GM19193 (cell line): ENCODE measurements at regions not wholly inside any gene's neighbourhood (a gene's known extent, or its start where the extent isn't known, plus 50 kb on each side); places are given as distances from the start of the nearest gene placed in this dataset.

Source experiments
- POLR2A ChIP-seq: IDR thresholded peaks from 4 replicates; pipeline ENCODE4 v1.6.1; 2011; ENCODE audit not compliant: insufficient read depth, insufficient read length; ENCODE audit errors: extremely low read depth

DNA sequence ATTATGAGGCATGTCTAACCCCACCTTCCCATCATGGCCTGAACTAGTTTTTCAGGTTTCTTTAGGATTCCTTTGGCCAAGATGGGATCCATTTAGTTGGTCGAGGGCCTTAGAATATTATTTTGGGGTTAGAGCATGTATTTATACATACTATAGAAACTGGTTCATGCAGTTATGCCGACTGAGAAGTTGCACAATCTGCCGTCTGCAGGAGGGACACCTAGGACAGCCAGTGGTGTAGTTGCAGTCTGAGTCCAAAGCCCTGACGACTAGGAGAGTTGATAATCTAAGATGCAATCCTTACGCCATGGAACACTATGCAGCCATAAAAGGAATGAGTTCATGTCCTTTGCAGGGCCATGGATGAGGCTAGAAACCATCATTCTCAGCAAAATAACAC lies 424.0 kb downstream of the SHISA9 start:
- TF ChIP-seq POLR2A = no peak

DNA sequence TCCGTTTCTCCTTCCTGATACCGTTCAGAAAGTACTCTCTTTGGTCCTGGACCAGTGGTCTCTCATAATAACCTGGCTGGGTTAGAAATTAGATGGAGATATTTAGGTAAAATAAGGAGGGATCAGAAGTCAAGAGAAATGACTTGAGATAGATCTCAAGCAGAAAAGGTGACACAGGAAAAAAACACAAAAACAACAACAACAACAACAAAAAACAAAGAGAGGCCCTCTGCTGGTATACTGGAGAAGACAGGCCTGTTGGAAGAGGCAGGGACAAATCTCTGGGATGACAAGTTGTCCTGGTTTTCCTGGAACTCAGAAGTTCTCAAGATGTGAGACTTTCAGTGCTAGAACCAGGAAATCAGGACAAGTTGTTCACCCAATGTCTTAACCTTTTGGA lies 430.5 kb downstream of the SHISA9 start:
- no peak for TF ChIP-seq POLR2A

DNA sequence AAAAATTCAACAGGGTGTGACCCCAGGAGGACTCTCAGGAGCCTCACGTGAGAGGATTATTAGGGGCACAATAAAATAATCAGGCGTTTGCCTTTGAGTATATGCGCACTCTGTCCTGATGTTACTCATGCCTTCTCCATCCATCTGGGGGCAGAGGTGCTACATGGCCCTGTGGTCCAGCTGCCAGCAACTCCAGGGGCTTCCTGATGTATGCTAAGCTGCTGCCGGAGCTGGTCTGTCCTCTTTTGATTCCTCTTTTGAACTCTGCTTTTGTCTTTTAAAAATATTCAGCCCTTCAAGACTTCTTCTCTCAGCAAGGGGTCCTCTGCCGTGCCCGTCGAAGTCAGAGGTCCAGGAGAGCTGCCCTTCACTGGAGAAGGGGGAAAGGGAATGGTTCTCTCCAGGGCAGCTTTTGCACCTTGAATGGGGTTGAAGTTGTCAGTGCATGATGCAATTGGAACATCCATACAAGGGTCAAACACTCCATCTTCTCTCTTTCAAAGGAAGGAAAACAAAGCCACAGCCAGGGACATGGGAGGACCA lies 431.4 kb downstream of the SHISA9 start:
- no peak for TF ChIP-seq POLR2A

DNA sequence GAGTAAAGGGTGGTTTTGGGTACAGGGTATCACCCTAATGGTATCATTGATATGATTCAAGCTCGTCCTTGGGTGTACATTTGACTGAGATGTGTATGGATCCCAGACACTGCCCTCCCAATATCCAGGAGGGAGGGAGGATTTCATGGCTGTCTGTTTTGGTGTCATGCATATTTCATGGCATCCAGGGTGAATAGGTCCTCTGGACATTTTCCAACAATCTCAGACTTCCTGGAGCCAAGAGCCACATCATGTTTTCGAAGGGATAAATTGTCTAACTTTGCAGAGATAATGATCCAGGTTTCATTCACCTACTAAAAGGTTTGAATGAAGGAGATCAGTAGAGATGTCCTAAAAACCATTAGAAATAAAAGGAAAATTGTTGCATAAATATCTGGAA lies 431.9 kb downstream of the SHISA9 start:
- TF ChIP-seq POLR2A = no peak

DNA sequence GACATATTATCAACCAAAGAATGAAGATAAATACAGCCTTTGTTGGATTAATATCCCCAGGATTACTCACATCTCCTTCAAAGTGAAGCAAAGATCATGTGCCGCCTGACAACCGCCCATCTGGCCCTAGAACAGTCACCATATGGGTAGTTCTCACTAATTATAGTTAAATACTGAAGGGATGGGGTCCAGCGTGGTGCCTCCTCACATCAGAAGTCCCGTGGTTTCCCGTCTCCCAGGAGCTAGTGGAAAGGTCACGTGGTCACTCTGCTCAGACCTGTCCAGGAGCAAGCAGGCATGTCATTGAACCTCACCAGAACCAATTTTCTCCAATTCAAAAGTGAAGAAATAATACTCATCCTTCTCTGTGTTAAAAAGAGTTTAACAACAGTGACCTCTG lies 434.5 kb downstream of the SHISA9 start:
- TF ChIP-seq POLR2A = no peak

DNA sequence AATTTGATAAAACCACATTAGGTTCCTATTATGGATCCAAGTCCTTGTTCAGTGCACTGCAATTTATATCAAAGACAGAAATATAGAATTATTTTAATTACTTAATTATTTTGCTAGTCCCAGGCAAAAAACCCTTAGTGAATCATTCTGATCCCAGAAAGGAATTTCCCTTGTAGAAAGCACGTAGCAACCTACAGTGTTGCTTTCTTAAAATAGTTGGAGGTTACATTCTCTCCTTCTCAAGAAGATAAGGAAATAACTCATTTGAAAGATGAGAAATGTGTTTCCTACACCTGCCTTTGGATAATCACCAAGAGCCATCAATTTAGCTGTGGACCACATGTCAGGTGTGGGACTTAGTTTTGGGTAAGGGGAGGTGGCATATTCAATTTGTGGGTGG lies 434.9 kb downstream of the SHISA9 start:
- TF ChIP-seq POLR2A = no peak

DNA sequence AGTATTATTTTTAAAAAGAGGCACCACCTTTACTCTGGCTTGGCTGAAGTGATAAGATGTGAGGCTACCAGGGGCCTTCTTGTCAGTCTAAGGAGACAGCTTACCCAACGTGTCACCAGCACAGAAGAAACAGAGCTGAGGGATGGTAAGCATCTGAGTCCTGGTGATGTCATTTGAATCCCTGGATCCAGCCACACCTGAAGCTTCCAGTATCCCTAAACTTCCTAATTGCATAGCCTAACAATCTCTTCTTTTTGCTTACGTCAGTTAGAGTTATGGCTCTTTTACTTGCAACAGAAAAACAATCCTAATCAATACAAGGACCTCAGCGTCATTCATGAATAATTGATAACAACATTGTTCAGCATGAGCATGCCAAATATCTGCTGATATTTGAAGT lies 436.6 kb downstream of the SHISA9 start:
- TF ChIP-seq POLR2A = no peak

DNA sequence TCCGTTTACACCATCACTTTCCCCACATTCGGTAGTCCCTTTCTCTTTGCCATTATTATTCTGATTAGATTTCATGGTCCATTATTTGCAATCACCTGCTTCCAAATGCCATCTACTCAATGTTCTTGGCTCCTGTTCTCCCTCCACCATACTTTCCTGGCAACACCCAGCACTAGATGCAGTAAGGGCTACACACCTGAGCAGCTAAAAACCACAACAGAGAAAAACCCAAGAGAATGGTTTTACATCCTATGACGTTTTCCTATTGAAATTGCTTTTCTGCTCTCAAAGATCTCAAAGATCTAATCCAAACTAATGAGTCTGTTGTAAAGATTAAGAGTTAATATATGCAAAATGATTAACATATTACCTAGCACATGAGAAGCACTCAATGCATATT lies 441.3 kb downstream of the SHISA9 start:
- TF ChIP-seq POLR2A = no peak

DNA sequence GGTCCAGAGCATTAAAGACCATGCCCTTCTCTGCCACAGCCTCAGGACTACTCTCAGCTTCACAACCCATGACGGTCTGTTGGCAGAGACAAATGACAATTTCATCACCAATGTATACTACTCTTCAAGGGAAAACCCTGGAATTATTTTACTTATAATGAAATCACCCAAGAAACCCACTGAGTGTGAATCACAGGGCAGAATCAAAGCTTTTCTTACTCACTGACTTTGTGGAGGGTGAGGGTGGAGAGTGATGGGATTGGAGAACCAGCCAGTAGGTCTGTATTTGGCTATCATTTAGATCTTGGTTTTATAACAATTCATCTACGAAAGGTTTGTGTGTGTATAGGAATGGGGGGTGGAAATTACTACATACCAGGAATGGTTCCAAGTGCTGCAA lies 442.6 kb downstream of the SHISA9 start:
- TF ChIP-seq POLR2A = no peak

DNA sequence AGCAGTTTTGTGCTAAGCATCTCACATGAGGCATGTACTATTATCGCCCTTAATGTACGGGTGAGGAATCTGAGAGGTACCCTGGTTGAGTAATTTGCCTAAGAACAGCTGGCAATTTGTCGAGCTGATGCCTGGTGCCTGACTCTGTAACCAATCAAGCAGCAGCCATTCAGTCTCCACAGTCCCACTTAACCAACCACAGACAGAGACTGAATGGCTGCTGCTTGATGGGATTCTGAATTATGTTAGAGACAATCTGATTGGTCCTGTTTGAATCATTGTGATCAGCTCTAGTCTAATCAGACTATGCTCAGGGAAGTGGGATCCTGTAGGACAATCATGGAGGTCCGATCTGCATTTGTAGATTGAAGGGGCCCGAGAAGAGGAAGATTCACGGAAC lies 447.0 kb downstream of the SHISA9 start:
- TF ChIP-seq POLR2A = no peak

DNA sequence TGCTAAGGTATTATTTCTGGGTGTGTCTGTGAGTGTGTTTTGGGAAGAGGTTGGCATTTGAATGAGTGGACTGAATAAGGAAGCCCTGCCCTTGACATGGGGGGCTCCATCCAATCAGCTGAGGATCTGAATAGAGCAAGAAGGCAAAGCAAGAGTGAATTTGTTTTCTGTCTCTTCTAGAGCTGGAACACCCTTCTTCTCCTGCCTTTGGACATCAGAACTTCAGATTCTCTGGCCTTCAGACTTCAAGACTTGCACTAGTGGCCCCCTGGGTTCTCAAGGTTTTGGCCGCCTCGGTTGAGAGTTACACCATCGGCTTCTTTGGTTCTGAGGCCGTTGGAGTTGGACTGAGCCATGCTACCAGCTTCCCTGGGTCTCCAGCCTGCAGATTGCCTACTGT lies 448.6 kb downstream of the SHISA9 start:
- TF ChIP-seq POLR2A = no peak

DNA sequence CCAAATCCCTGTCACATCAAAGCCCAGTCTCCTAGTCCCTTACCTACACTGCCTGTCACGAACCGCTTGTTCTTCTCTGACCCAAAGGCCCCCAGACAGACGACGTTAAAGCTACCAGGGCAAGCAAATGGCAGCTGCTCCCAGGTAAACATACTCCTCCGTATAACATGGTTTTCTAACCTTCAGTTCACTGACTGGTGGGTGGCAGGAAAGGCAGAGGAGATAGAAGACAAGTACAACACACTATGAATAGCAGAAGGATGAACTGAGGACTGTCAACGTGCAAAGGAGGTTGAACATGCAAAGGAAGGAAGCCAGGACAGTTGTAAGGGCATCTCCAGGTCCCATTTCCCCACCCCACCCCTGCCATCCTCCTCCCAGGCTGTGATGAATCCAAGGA lies 449.8 kb downstream of the SHISA9 start:
- no peak for TF ChIP-seq POLR2A

DNA sequence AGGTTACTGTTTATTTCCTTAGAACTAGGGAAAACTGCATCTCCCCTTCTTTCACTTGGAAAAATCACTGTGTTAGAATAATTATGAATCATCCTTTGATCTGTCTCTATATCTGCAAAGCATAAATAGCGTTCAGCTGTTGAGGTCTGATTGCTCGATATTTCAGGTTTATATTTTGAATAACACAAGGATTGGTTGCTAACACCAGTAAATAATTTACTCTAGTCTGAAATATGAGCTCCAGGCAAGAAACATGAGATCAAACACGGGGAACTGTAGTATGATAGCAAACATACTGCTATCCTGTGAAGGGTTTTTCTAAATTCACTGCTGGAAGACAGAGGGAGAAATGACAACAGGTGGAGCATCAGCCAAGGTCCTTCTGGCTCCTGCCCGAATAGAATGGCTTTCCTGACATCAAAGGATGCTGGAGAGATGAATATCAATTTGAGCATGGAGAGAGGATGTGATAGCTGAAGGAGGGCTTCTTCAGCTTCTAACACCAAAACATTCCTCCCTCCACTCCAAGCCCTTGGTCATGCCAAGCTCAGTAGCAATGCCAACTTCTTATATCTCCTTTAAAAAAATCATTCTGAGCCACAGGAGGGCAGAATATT lies 450.3 kb downstream of the SHISA9 start:
- no peak for TF ChIP-seq POLR2A

DNA sequence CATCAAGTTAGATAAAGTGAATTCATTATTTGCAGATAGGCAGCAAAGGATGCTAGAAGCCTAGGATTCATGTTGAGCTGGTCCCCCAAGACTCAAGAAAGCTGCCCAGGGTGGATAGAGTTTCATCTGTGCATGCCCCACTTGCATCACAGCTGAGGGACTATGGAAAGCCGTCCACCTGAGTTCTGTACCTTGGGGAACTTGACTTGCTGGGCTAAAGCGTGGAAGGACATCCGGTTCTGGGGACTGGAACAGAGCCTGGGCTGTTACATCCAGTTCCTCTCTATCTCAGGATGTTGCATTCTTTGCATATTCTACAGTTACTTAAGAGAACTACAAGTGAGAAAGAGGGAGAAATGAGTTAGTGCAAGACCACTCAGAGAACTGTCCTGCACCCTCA lies 458.4 kb downstream of the SHISA9 start:
- no peak for TF ChIP-seq POLR2A

DNA sequence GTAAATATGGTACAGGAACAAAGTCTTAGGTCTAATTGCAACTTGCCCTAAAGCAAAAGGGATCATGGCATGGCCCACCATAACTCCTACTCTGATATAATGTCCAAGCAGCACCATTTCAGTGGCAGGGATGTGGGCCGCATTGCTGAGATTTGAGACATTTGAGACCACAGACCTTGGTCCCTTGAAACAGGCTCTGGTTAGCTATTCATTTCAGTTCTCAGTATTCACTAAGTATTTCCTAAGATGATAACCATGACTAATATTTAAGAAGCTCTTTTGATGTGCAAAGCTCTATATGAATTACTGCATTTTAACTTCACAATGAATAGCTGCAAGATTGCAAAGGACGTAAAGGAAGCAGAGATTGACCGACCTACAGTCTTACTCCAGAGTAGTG lies 471.0 kb downstream of the SHISA9 start:
- TF ChIP-seq POLR2A = no peak

DNA sequence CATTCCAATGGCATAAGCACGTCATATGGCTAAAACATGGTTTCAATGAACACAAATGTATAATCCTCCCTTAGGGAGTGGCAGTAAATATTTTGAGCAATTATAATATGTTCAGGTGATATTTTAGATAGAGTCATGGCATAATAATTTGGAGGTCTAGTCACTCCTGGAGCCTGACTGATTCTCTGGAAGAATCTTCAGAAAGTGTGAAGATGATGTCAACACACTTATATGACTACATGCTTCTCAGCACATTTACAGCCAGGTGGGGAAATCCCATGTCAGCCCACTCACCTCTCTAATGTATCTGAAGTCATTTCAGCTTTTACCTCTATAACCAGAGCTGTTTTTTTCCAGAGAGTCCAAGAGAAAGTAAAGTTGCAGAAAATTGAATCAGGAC lies 474.8 kb downstream of the SHISA9 start:
- TF ChIP-seq POLR2A = no peak

DNA sequence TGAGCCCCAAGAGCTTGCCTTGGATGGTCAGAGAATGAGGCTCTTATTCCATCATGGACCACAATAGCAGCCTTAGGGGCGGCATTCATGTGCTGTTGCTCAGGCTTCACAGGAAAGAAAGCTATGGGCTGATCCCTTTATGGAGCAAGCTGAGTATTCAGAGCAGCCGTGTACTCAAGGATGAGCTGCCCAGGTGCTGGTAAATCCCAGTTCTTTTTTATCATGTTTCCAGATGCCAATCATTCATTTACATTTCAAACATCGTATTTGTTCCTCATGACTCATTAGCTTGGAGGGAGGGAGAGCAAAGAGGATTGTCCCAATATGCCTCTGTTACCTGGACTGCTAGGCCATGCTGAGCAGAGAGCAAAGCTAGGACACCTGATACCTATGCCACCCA lies 475.7 kb downstream of the SHISA9 start:
- no peak for TF ChIP-seq POLR2A
